HL-60 (cell line): ENCODE measurements at regions not wholly inside any gene's neighbourhood (a gene's known extent, or its start where the extent isn't known, plus 50 kb on each side); places are given as distances from the start of the nearest gene placed in this dataset.

Source experiments
- POLR2AphosphoS5 ChIP-seq: IDR thresholded peaks from 2 replicates; pipeline ENCODE4 v1.6.1; 2012; ENCODE audit warnings: low read depth
- SPI1 ChIP-seq: IDR thresholded peaks from 2 replicates; pipeline ENCODE4 v1.6.1; 2012; ENCODE audit warnings: low read depth, mild to moderate bottlenecking, borderline replicate concordance
- TF ChIP-seq, protein P1 (sequence below): IDR thresholded peaks from one replicate; pipeline ENCODE4 v1.5.1; 2011; ENCODE audit warnings: low read length, control low read depth, inconsistent platforms; ENCODE audit not compliant: insufficient read depth

DNA sequence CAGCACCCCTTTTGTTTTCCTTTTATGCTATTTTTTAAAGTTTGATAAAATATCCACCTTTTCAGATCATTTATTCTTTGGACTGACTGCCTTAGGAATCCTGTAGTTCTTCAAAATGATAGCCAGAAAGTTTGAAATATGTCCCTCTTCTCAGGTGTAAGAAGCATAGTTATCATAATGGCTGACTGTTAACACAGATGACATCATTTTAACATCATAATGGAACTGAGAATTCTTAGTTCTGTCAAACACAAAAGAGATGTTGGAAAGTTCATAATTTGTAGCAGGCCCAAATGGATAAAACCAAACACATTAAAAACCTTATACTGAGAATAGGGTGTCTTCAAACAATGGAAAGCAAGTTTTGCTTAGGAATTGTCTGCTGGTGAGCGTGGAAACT lies 1254.4 kb downstream of the ADGRL3 start:
- TF ChIP-seq, protein P1, sequence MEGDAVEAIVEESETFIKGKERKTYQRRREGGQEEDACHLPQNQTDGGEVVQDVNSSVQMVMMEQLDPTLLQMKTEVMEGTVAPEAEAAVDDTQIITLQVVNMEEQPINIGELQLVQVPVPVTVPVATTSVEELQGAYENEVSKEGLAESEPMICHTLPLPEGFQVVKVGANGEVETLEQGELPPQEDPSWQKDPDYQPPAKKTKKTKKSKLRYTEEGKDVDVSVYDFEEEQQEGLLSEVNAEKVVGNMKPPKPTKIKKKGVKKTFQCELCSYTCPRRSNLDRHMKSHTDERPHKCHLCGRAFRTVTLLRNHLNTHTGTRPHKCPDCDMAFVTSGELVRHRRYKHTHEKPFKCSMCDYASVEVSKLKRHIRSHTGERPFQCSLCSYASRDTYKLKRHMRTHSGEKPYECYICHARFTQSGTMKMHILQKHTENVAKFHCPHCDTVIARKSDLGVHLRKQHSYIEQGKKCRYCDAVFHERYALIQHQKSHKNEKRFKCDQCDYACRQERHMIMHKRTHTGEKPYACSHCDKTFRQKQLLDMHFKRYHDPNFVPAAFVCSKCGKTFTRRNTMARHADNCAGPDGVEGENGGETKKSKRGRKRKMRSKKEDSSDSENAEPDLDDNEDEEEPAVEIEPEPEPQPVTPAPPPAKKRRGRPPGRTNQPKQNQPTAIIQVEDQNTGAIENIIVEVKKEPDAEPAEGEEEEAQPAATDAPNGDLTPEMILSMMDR = no peak
- TF ChIP-seq POLR2AphosphoS5 (no peak), SPI1 (no peak)
